Superior temporal gyrus (tissue), 1 donor: ENCODE measurements at regions not wholly inside any gene's neighbourhood (a gene's known extent, or its start where the extent isn't known, plus 50 kb on each side); places are given as distances from the start of the nearest gene placed in this dataset.

Source experiments
- DNase-seq: peaks from one replicate; pipeline ENCODE4 v3.0.0-alpha.2; 2016; ENCODE audit errors: extremely low spot score

- DNase-seq = peak; percentile 83
Measured at GRCh38 chr4:167290678-167291077, 56.4 kb upstream of the SPOCK3 start.

- no peak for DNase-seq
Measured at GRCh38 chr4:167308876-167309275, 74.6 kb upstream of the SPOCK3 start.

- DNase-seq = no peak
Measured at GRCh38 chr4:167321299-167321698, 87.0 kb upstream of the SPOCK3 start.

- DNase-seq = no peak
Measured at GRCh38 chr4:167339781-167340180, 105.5 kb upstream of the SPOCK3 start.

- DNase-seq = no peak
Measured at GRCh38 chr4:167359711-167360110, 125.4 kb upstream of the SPOCK3 start.

- no peak for DNase-seq
Measured at GRCh38 chr4:167379076-167379835, 145.0 kb upstream of the SPOCK3 start.

GRCh38 chr4:167380964-167381363 lies 146.7 kb upstream of the SPOCK3 start:
- DNase-seq = no peak

GRCh38 chr4:167383291-167383690 lies 149.0 kb upstream of the SPOCK3 start:
- no peak for DNase-seq

- no peak for DNase-seq
Measured at GRCh38 chr4:167397586-167397985, 163.3 kb upstream of the SPOCK3 start.

GRCh38 chr4:167399201-167399600 lies 164.9 kb upstream of the SPOCK3 start:
- no peak for DNase-seq

- no peak for DNase-seq
Measured at GRCh38 chr4:167406181-167406580, 171.9 kb upstream of the SPOCK3 start.

- DNase-seq = no peak
Measured at GRCh38 chr4:167415461-167415860, 181.2 kb upstream of the SPOCK3 start.

GRCh38 chr4:167419468-167420140 lies 185.3 kb upstream of the SPOCK3 start:
- no peak for DNase-seq

GRCh38 chr4:167421201-167421600 lies 186.9 kb upstream of the SPOCK3 start:
- no peak for DNase-seq

GRCh38 chr4:167424341-167425256 lies 190.3 kb upstream of the SPOCK3 start:
- DNase-seq = no peak

- no peak for DNase-seq
Measured at GRCh38 chr4:167428156-167428555, 193.9 kb upstream of the SPOCK3 start.

- no peak for DNase-seq
Measured at GRCh38 chr4:167431371-167431770, 197.1 kb upstream of the SPOCK3 start.

- no peak for DNase-seq
Measured at GRCh38 chr4:167435786-167436185, 201.5 kb upstream of the SPOCK3 start.

- DNase-seq = no peak
Measured at GRCh38 chr4:167443841-167444240, 209.5 kb upstream of the SPOCK3 start.

GRCh38 chr4:167452922-167453430 lies 218.7 kb upstream of the SPOCK3 start:
- no peak for DNase-seq

- no peak for DNase-seq
Measured at GRCh38 chr4:167456619-167457018, 222.3 kb upstream of the SPOCK3 start.

- DNase-seq = no peak
Measured at GRCh38 chr4:167469436-167469835, 235.1 kb upstream of the SPOCK3 start.
